Sigmoid colon (tissue), 4 donors: ENCODE measurements at regions not wholly inside any gene's neighbourhood (a gene's known extent, or its start where the extent isn't known, plus 50 kb on each side); places are given as distances from the start of the nearest gene placed in this dataset.

Experiments used
- EP300 ChIP-seq, 4 donors: sonication (generic); formaldehyde crosslinking; IDR thresholded peaks; one replicate each; pipeline ENCODE4 v1.6.1; 2017; ENCODE audit warnings: antibody characterized with exemption in 4 of 4
- POLR2A ChIP-seq, 2 donors: fragments of 450-650 bp; IDR thresholded peaks; one replicate each; pipeline ENCODE4 v1.6.1; 2016; ENCODE audit warnings: antibody characterized with exemption in 2 of 2, mild to moderate bottlenecking in 2 of 2, moderate library complexity in 2 of 2
- POLR2AphosphoS5 ChIP-seq, 4 donors: sonication (generic); formaldehyde crosslinking; IDR thresholded peaks; one replicate each; pipeline ENCODE4 v1.6.1; 2017; ENCODE audit warnings: antibody characterized with exemption in 4 of 4
- TF ChIP-seq, protein P1 (sequence below), 4 experiments: fragments of 450-650 bp in 3 of 4; fragments of 200-600 bp in 1 of 4; IDR thresholded peaks; one replicate each; pipeline ENCODE4 v1.5.1; 2016 to 2019; ENCODE audit warnings: antibody characterized with exemption in 4 of 4, mild to moderate bottlenecking in 3 of 4, moderate library complexity in 2 of 4

DNA sequence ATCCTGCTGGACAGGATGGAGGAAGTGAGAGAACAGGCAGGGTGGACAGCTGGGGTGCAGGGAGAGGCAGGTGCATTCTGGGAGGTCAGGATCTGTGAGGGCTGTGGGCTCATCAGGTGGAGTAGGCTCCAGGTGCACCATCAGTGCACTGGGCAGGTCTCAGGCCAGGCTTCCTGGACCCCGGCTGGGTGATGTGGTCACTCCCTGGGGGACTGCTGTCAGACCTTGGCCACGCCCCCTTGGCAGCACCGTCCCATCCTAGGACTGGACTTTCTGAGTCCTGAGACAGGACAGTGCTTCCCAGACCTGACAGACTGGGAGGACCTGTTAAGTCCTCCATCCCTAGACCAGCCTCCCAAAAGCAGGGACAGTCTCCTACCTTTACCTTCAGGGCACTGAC is 626.7 kb upstream of the DEFB115 start:
- TF ChIP-seq, protein P1, sequence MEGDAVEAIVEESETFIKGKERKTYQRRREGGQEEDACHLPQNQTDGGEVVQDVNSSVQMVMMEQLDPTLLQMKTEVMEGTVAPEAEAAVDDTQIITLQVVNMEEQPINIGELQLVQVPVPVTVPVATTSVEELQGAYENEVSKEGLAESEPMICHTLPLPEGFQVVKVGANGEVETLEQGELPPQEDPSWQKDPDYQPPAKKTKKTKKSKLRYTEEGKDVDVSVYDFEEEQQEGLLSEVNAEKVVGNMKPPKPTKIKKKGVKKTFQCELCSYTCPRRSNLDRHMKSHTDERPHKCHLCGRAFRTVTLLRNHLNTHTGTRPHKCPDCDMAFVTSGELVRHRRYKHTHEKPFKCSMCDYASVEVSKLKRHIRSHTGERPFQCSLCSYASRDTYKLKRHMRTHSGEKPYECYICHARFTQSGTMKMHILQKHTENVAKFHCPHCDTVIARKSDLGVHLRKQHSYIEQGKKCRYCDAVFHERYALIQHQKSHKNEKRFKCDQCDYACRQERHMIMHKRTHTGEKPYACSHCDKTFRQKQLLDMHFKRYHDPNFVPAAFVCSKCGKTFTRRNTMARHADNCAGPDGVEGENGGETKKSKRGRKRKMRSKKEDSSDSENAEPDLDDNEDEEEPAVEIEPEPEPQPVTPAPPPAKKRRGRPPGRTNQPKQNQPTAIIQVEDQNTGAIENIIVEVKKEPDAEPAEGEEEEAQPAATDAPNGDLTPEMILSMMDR (IDR thresholded peaks at IDR 0.05), result no peak
- no peak for TF ChIP-seq EP300 (IDR thresholded peaks at IDR 0.05)
- no peak for TF ChIP-seq POLR2AphosphoS5 (IDR thresholded peaks at IDR 0.05)
- no peak for TF ChIP-seq POLR2A (IDR thresholded peaks at IDR 0.05)
